ELF-1 (cell line): ENCODE measurements at regions not wholly inside any gene's neighbourhood (a gene's known extent, or its start where the extent isn't known, plus 50 kb on each side); places are given as distances from the start of the nearest gene placed in this dataset.
"Not testable (repeated sequence)": the region's sequence is repeated elsewhere in the genome, so short reads cannot be mapped to it uniquely, and the experiment has no call there.

Source experiments
- DNase-seq: peaks from one replicate; pipeline ENCODE4 v3.0.0-alpha.2; 2016; ENCODE audit warnings: low read depth, low spot score

- no peak for DNase-seq
Measured at GRCh38 chr7:113392841-113393540, 274.6 kb upstream of the SMIM30 start.

- no peak for DNase-seq
Measured at GRCh38 chr7:113392421-113392820, 274.1 kb upstream of the SMIM30 start.

GRCh38 chr7:113389112-113389646 lies 270.8 kb upstream of the SMIM30 start:
- no peak for DNase-seq

- no peak for DNase-seq
Measured at GRCh38 chr7:113383638-113384037, 265.3 kb upstream of the SMIM30 start.

- no peak for DNase-seq
Measured at GRCh38 chr7:113379746-113380145, 261.4 kb upstream of the SMIM30 start.

GRCh38 chr7:113374955-113375354 lies 256.6 kb upstream of the SMIM30 start:
- no peak for DNase-seq

- no peak for DNase-seq
Measured at GRCh38 chr7:113373863-113374262, 255.5 kb upstream of the SMIM30 start.

- DNase-seq, result no peak
Measured at GRCh38 chr7:113371416-113372043, 253.2 kb upstream of the SMIM30 start.

GRCh38 chr7:113370910-113371309 lies 252.6 kb upstream of the SMIM30 start:
- no peak for DNase-seq

GRCh38 chr7:113368256-113368655 lies 249.9 kb upstream of the SMIM30 start:
- no peak for DNase-seq

- no peak for DNase-seq
Measured at GRCh38 chr7:113367041-113367586, 248.8 kb upstream of the SMIM30 start.

GRCh38 chr7:113366122-113366521 lies 247.8 kb upstream of the SMIM30 start:
- DNase-seq, result peak; percentile 54

- DNase-seq, result no peak
Measured at GRCh38 chr7:113349339-113349738, 231.0 kb upstream of the SMIM30 start.

- no peak for DNase-seq
Measured at GRCh38 chr7:113339661-113340060, 221.3 kb upstream of the SMIM30 start.

- no peak for DNase-seq
Measured at GRCh38 chr7:113338071-113338696, 219.8 kb upstream of the SMIM30 start.

- DNase-seq, result not testable (repeated sequence)
Measured at GRCh38 chr7:113336838-113337237, 218.5 kb upstream of the SMIM30 start.

GRCh38 chr7:113331155-113331898 lies 213.0 kb upstream of the SMIM30 start:
- DNase-seq, result peak; percentile 82

GRCh38 chr7:113321201-113321600 lies 202.8 kb upstream of the SMIM30 start:
- no peak for DNase-seq

GRCh38 chr7:113320419-113320818 lies 202.1 kb upstream of the SMIM30 start:
- DNase-seq, result no peak

- DNase-seq, result no peak
Measured at GRCh38 chr7:113314594-113314993, 196.2 kb upstream of the SMIM30 start.

- DNase-seq, result no peak
Measured at GRCh38 chr7:113308399-113308798, 190.0 kb upstream of the SMIM30 start.

- DNase-seq, result no peak
Measured at GRCh38 chr7:113307147-113307546, 188.8 kb upstream of the SMIM30 start.
